HEK293 (cell line): ENCODE measurements at regions not wholly inside any gene's neighbourhood (a gene's known extent, or its start where the extent isn't known, plus 50 kb on each side); places are given as distances from the start of the nearest gene placed in this dataset.
A peak's percentile ranks its signal among the peaks of the same experiment; 100 is the strongest.
"Not testable (repeated sequence)": the region's sequence is repeated elsewhere in the genome, so short reads cannot be mapped to it uniquely, and the experiment has no call there.

ENCODE experiments used
- CTCF ChIA-PET: fragments of 350-600 bp; formaldehyde crosslinking; extraction: SDS; loops from one replicate; lab custom pipeline; 2021; ENCODE audit warnings: antibody characterized with exemption; lab: Yijun Ruan, JAX
- POLR2A ChIA-PET: fragments of 300-600 bp; formaldehyde crosslinking; extraction: SDS; loops from one replicate; lab custom pipeline; 2020; ENCODE audit warnings: antibody characterized with exemption, inconsistent platforms; lab: Yijun Ruan, JAX
- H3K27ac ChIP-seq: fragments of 200-500 bp; sonication (Bioruptor generic); 2 replicates; pipeline ENCODE4 v1.5.1; 2014; ENCODE audit warnings: low read depth, low read length, control low read depth, inconsistent platforms; ENCODE audit errors: extremely low read depth
- H3K36me3 ChIP-seq, 2 experiments: fragments of 200-500 bp in 1 of 2; sonication (Bioruptor generic) in 1 of 2; 1 replicate in 1 of 2; 2 replicates in 1 of 2; pipeline ENCODE4 v1.5.1; 2014 to 2017; ENCODE audit warnings: inconsistent platforms in 2 of 2, low read length in 2 of 2; ENCODE audit not compliant: control insufficient read depth in 2 of 2, insufficient read depth in 1 of 2
- H3K4me1 ChIP-seq: fragments of 200-500 bp; sonication (Bioruptor generic); 2 replicates; pipeline ENCODE4 v1.5.1; 2014; ENCODE audit warnings: mild to moderate bottlenecking, low read length, inconsistent platforms; ENCODE audit not compliant: control insufficient read depth, insufficient read depth
- H3K4me3 ChIP-seq: 2 replicates; pipeline ENCODE4 v1.5.1; 2011; ENCODE audit warnings: low read depth, mild to moderate bottlenecking, control low read depth, low read length, moderate library complexity
- H3K9me3 ChIP-seq: fragments of 200-500 bp; sonication (Bioruptor generic); 2 replicates; pipeline ENCODE4 v1.5.1; 2014; ENCODE audit warnings: low read depth, low read length, inconsistent platforms; ENCODE audit not compliant: control insufficient read depth, insufficient read depth
- HOXA7 ChIP-seq: sonication (generic); formaldehyde crosslinking; IDR thresholded peaks from 2 replicates; pipeline ENCODE4 v1.8.1; 2022; ENCODE audit warnings: missing genetic modification reagents, borderline replicate concordance
- KLF8 ChIP-seq: fragments of 450-650 bp; formaldehyde crosslinking; IDR thresholded peaks from 2 replicates; pipeline ENCODE4 v1.5.1; 2016; ENCODE audit warnings: missing biosample characterization, missing genetic modification characterization
- PRDM1 ChIP-seq: fragments of 450-650 bp; formaldehyde crosslinking; IDR thresholded peaks from 2 replicates; pipeline ENCODE4; 2016; ENCODE audit warnings: missing biosample characterization, missing genetic modification characterization
- SCRT1 ChIP-seq: fragments of 450-650 bp; formaldehyde crosslinking; IDR thresholded peaks from 2 replicates; pipeline ENCODE4 v1.5.1; 2016; ENCODE audit warnings: missing biosample characterization, missing genetic modification characterization, borderline replicate concordance
- ZBTB11 ChIP-seq: fragments of 450-650 bp; formaldehyde crosslinking; conservative IDR thresholded peaks from 2 replicates; pipeline ENCODE4 v1.5.1; 2016; ENCODE audit warnings: low read depth, missing biosample characterization, missing genetic modification characterization
- ZBTB17 ChIP-seq: fragments of 450-650 bp; formaldehyde crosslinking; IDR thresholded peaks from 2 replicates; pipeline ENCODE4 v1.5.1; 2016; ENCODE audit warnings: missing biosample characterization, missing genetic modification characterization
- ZBTB44 ChIP-seq: fragments of 450-650 bp; IDR thresholded peaks from 2 replicates; pipeline ENCODE4 v1.5.1; 2018; ENCODE audit warnings: missing biosample characterization, mild to moderate bottlenecking, missing genetic modification characterization
- ZNF112 ChIP-seq: fragments of 450-650 bp; formaldehyde crosslinking; IDR thresholded peaks from 2 replicates; pipeline ENCODE4 v1.5.0; 2017; ENCODE audit warnings: missing biosample characterization, missing genetic modification characterization
- ZNF146 ChIP-seq: fragments of 450-650 bp; formaldehyde crosslinking; IDR thresholded peaks from 2 replicates; pipeline ENCODE4 v1.5.1; 2016; ENCODE audit warnings: missing biosample characterization, missing genetic modification characterization
- ZNF23 ChIP-seq: fragments of 450-650 bp; formaldehyde crosslinking; IDR thresholded peaks from 2 replicates; pipeline ENCODE4 v1.5.1; 2016; ENCODE audit warnings: missing biosample characterization, missing genetic modification characterization, borderline replicate concordance
- ZNF311 ChIP-seq: fragments of 450-650 bp; formaldehyde crosslinking; IDR thresholded peaks from 2 replicates; pipeline ENCODE4 v1.5.1; 2017; ENCODE audit warnings: missing biosample characterization, missing genetic modification characterization, borderline replicate concordance
- ZNF341 ChIP-seq: fragments of 450-650 bp; formaldehyde crosslinking; IDR thresholded peaks from 2 replicates; pipeline ENCODE4; 2016; ENCODE audit warnings: low read depth, missing biosample characterization, missing genetic modification characterization
- ZNF561 ChIP-seq: fragments of 450-650 bp; IDR thresholded peaks from 2 replicates; pipeline ENCODE4 v1.5.1; 2018; ENCODE audit warnings: missing biosample characterization, missing genetic modification characterization, borderline replicate concordance
- ZNF629 ChIP-seq: fragments of 450-650 bp; formaldehyde crosslinking; IDR thresholded peaks from 2 replicates; pipeline ENCODE4 v1.5.1; 2017; ENCODE audit warnings: missing biosample characterization, missing genetic modification characterization
- ZNF792 ChIP-seq: fragments of 450-650 bp; formaldehyde crosslinking; IDR thresholded peaks from 2 replicates; pipeline ENCODE4 v1.5.1; 2016; ENCODE audit warnings: missing biosample characterization, missing genetic modification characterization
- ZXDB ChIP-seq: fragments of 450-650 bp; formaldehyde crosslinking; IDR thresholded peaks from 2 replicates; pipeline ENCODE4 v1.5.1; 2016; ENCODE audit warnings: missing biosample characterization, missing genetic modification characterization
- TF ChIP-seq, protein P1 (sequence below): fragments of 450-650 bp; formaldehyde crosslinking; IDR thresholded peaks from 2 replicates; pipeline ENCODE4 v1.5.1; 2016; ENCODE audit warnings: missing biosample characterization, missing genetic modification characterization
- TF ChIP-seq, protein P2 (sequence below): fragments of 450-650 bp; formaldehyde crosslinking; IDR thresholded peaks from 2 replicates; pipeline ENCODE4; 2016; ENCODE audit warnings: missing biosample characterization, missing genetic modification characterization
- TF ChIP-seq, protein P3 (sequence below): fragments of 450-650 bp; formaldehyde crosslinking; IDR thresholded peaks from 2 replicates; pipeline ENCODE4 v1.5.1; 2016; ENCODE audit warnings: missing biosample characterization, missing genetic modification characterization

DNA sequence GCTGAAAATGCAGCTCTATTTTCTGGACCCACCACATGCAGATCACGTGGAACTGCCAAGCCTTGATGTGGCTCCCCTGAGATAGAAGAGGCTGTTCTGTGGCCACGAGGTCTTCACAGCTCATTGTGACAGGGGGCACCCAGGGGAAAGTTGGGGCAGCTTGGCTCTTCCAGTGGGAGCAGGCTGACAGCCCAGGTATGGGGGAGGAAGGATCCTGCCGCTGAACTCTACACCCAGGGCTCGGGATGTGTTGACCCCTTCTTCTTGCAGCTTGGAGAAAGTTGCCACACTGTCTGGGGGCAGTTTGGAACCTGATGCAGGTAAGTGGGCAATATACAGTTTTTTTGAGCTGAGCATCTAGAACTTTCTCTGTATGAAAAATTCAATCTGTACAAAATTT lies 133.6 kb upstream of the PITX1 start (continued):
- no peak for TF ChIP-seq SCRT1 (tag by site-specific recombination)
- TF ChIP-seq ZNF629 (tag by site-specific recombination) = no peak
- TF ChIP-seq ZBTB44 (tag by site-specific recombination) = no peak
- no peak for TF ChIP-seq ZBTB11 (tag by site-specific recombination)
- TF ChIP-seq ZNF341 (tag by site-specific recombination) = no peak
- TF ChIP-seq, all 188 proteins: peak for 0

DNA sequence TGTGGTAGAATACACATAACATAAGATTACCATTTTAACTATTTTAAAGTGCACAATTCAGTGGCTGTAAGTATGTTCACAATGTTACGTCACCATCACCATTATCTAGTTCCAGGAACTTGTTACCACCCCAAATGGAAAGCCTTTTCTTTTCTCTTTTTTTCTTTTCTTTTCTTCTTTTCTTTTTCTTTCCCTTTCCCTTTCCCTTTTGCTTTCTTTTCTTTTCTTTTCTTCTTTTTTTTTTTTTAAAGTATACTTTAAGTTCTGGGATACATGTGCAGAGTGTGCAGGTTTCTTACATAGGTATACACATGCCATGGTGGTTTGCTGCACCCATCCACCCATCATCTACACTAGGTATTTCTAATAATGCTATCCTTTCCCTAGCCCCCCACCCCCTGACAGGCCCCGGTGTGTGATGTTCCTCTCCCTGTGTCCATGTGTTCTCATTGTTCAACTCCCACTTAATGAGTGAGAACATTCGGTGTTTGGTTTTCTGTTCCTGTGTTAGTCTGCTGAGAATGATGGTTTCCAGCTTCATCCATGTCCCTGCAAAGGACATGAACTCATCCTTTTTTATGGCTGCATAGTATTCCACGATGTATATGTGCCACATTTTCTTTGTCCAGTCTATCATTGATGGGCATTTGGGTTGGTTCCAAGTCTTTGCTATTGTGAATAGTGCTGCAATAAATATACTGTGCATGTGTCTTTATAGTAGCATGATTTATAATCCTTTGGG lies 131.0 kb upstream of the PITX1 start:
- H3K27ac ChIP-seq, H3K9me3 ChIP-seq, CTCF ChIA-PET, H3K4me1 ChIP-seq, H3K4me3 ChIP-seq, H3K36me3 ChIP-seq: not testable (repeated sequence)
- POLR2A ChIA-PET = interaction anchor here (0.6 kb wide), 1 partner anchor 10 kb away, joined by 3 read pairs; no protein-coding TSS in a partner anchor
- TF ChIP-seq, protein P1, sequence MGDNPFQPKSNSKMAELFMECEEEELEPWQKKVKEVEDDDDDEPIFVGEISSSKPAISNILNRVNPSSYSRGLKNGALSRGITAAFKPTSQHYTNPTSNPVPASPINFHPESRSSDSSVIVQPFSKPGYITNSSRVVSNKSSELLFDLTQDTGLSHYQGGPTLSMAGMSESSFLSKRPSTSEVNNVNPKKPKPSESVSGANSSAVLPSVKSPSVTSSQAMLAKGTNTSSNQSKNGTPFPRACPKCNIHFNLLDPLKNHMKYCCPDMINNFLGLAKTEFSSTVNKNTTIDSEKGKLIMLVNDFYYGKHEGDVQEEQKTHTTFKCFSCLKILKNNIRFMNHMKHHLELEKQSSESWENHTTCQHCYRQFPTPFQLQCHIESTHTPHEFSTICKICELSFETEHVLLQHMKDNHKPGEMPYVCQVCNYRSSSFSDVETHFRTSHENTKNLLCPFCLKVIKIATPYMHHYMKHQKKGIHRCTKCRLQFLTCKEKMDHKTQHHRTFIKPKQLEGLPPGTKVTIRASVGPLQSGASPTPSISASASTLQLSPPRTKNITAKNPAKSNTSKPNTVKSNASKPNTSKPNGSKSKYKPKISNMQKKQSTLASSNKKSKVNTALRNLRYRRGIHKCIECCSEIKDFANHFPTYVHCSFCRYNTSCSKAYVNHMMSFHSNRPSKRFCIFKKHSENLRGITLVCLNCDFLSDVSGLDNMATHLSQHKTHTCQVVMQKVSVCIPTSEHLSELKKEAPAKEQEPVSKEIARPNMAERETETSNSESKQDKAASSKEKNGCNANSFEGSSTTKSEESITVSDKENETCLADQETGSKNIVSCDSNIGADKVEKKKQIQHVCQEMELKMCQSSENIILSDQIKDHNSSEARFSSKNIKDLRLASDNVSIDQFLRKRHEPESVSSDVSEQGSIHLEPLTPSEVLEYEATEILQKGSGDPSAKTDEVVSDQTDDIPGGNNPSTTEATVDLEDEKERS = 0 out of 2 replicates have a peak, but pooled peaks have one; percentile 74
- TF ChIP-seq PRDM1 (tag by site-specific recombination) (peak; percentile 94), ZNF146 (tag by site-specific recombination) (peak; percentile 99)

DNA sequence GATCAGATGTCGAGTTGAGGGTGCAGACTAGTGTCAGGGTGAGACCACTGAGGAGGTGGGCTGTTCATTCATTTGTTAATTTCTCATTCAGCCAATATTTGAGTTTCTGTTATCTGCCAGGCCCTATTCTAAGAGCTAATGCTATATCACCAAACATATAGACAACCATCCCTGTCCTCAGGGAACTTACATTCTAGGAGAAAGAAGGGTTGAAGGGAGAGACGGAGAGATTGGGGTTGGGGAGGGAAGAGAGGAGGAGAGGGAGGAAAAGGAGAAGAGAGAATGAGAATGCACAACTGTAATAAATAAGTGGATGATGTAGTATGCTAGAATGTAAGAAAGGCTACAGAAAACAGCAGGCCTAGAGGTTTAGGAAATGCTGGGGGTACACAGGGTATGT lies 129.9 kb upstream of the PITX1 start:
- no peaks in the 10 kb centered on the region for H3K4me1 ChIP-seq
- ChIA-PET POLR2A (no interaction called here), CTCF (interaction anchor here (0.5 kb wide), 1 partner anchor 280 kb away, joined by 3 read pairs; no protein-coding TSS in a partner anchor)
- no peaks in the 10 kb centered on the region for H3K36me3 ChIP-seq
- no peaks in the 10 kb centered on the region for H3K9me3 ChIP-seq
- no peak overlapping the region for H3K27ac ChIP-seq
- no peak overlapping the region for H3K4me3 ChIP-seq
- no peak for TF ChIP-seq ZNF561 (tag by site-specific recombination)
- TF ChIP-seq, protein P2, sequence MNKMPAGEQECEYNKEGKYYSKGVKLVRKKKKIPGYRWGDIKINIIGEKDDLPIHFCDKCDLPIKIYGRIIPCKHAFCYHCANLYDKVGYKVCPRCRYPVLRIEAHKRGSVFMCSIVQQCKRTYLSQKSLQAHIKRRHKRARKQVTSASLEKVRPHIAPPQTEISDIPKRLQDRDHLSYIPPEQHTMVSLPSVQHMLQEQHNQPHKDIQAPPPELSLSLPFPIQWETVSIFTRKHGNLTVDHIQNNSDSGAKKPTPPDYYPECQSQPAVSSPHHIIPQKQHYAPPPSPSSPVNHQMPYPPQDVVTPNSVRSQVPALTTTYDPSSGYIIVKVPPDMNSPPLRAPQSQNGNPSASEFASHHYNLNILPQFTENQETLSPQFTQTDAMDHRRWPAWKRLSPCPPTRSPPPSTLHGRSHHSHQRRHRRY = no peak
- no peak for TF ChIP-seq KLF8
- no peak for TF ChIP-seq ZXDB
- TF ChIP-seq, protein P3, sequence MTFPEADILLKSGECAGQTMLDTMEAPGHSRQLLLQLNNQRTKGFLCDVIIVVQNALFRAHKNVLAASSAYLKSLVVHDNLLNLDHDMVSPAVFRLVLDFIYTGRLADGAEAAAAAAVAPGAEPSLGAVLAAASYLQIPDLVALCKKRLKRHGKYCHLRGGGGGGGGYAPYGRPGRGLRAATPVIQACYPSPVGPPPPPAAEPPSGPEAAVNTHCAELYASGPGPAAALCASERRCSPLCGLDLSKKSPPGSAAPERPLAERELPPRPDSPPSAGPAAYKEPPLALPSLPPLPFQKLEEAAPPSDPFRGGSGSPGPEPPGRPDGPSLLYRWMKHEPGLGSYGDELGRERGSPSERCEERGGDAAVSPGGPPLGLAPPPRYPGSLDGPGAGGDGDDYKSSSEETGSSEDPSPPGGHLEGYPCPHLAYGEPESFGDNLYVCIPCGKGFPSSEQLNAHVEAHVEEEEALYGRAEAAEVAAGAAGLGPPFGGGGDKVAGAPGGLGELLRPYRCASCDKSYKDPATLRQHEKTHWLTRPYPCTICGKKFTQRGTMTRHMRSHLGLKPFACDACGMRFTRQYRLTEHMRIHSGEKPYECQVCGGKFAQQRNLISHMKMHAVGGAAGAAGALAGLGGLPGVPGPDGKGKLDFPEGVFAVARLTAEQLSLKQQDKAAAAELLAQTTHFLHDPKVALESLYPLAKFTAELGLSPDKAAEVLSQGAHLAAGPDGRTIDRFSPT = no peak
- no peak for TF ChIP-seq ZBTB17 (tag by site-specific recombination)
- no peak for TF ChIP-seq ZNF23 (tag by site-specific recombination)
- TF ChIP-seq ZNF112 (tag by site-specific recombination) = no peak
- no peak for TF ChIP-seq ZNF311 (tag by site-specific recombination)
- no peak for TF ChIP-seq HOXA7 (CRISPR knock-in tag)
- no peak for TF ChIP-seq ZNF792 (tag by site-specific recombination)
